ENCODE measurements at regions not wholly inside any gene's neighbourhood (a gene's known extent, or its start where the extent isn't known, plus 50 kb on each side); places are given as distances from the start of the nearest gene placed in this dataset.

- TF ChIP-seq CTCF (IDR thresholded peaks at IDR 0.05) (peak in 3 of 4 donors; percentile 8 to 25 (median 19)), POLR2A (IDR thresholded peaks at IDR 0.05) (no peak)
Measured at GRCh38 chr13:107144432-107144831, 576.5 kb upstream of the ARGLU1 start.
